SJCRH30 (cell line): ENCODE measurements at regions not wholly inside any gene's neighbourhood (a gene's known extent, or its start where the extent isn't known, plus 50 kb on each side); places are given as distances from the start of the nearest gene placed in this dataset.

ENCODE experiments used
- DNase-seq, 2 experiments: peaks; one replicate each; pipeline ENCODE4 v3.0.0-alpha.2; 2015 to 2020
- H3K27ac ChIP-seq: fragments of 250-450 bp; sonication (Bioruptor Pico); 2 replicates; pipeline ENCODE4 v1.5.1; 2020; ENCODE audit warnings: mild to moderate bottlenecking, moderate library complexity
- H3K27me3 ChIP-seq: fragments of 250-450 bp; sonication (Bioruptor Pico); 2 replicates; pipeline ENCODE4 v1.5.1; 2020; ENCODE audit warnings: mild to moderate bottlenecking, moderate library complexity
- H3K36me3 ChIP-seq: fragments of 250-450 bp; sonication (Bioruptor Pico); 2 replicates; pipeline ENCODE4 v1.5.1; 2020; ENCODE audit warnings: mild to moderate bottlenecking, moderate library complexity
- H3K4me1 ChIP-seq: fragments of 250-450 bp; sonication (Bioruptor Pico); 2 replicates; pipeline ENCODE4 v1.5.1; 2020; ENCODE audit warnings: mild to moderate bottlenecking, moderate library complexity
- H3K4me3 ChIP-seq: fragments of 250-450 bp; sonication (Bioruptor Pico); 2 replicates; pipeline ENCODE4 v1.5.1; 2020; ENCODE audit warnings: mild to moderate bottlenecking, moderate library complexity
- H3K9me3 ChIP-seq: fragments of 250-450 bp; sonication (Bioruptor Pico); replicated peaks from 2 replicates; pipeline ENCODE4 v1.5.1; 2020; ENCODE audit warnings: mild to moderate bottlenecking, moderate library complexity

DNA sequence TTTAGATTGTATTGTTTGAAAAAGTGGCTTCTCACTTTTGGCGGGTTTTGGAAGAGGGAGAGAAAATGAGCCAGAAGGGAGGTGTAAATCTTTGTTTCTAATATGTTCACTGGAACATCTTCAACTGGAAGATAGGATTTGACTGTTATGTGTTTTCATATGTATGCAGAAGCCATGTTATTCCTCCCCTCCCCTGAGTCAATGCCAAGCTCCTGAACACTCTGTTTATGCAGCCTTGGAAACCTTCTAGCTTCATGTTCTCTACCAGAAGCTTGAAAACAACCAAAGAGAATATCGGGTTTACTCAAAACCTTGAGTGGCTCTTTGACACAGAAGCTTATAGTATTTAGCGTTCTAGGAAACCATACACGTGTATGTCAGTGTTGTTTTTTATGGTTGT is 279.1 kb downstream of the PRL start:
- Histone ChIP-seq H3K27me3 (no peaks in the 10 kb centered on the region), H3K36me3 (no peaks in the 10 kb centered on the region), H3K9me3 (no peaks in the 10 kb centered on the region), H3K4me1 (peaks cover 10% of the 10 kb centered on the region), H3K4me3 (no peak overlapping the region), H3K27ac (peak overlapping the region; percentile 46)
- DNase-seq = no peak

DNA sequence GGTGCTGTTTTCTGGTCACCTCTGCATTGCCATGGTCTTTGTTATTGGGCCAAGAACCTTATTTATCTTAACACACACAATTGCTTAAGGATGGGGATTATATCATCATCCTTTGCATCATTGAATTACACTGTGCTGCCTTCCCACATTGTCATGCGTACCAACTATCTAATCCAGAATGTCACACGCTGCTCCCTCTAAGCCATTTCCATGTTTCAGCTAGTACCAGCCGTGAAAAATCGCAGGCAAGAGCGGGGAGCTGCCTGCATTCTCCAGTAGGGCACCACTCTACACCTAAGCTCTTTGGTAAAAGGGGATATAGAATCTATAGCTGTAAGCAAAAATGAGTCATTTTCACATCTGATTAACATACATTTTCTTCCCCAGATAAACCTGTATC is 277.0 kb downstream of the PRL start:
- Histone ChIP-seq H3K27ac (no peak overlapping the region), H3K27me3 (no peaks in the 10 kb centered on the region), H3K9me3 (no peaks in the 10 kb centered on the region), H3K4me1 (peaks cover 13% of the 10 kb centered on the region), H3K4me3 (no peak overlapping the region), H3K36me3 (no peaks in the 10 kb centered on the region)
- no peak for DNase-seq

- DNase-seq = no peak
- no peaks in the 10 kb centered on the region for H3K36me3 ChIP-seq
- H3K9me3 ChIP-seq = no peaks in the 10 kb centered on the region
- H3K27ac ChIP-seq = no peak overlapping the region
- H3K27me3 ChIP-seq = no peaks in the 10 kb centered on the region
- no peak overlapping the region for H3K4me3 ChIP-seq
- H3K4me1 ChIP-seq = peaks cover 18% of the 10 kb centered on the region
Measured at GRCh38 chr6:22020299-22021003, 276.4 kb downstream of the PRL start.

DNA sequence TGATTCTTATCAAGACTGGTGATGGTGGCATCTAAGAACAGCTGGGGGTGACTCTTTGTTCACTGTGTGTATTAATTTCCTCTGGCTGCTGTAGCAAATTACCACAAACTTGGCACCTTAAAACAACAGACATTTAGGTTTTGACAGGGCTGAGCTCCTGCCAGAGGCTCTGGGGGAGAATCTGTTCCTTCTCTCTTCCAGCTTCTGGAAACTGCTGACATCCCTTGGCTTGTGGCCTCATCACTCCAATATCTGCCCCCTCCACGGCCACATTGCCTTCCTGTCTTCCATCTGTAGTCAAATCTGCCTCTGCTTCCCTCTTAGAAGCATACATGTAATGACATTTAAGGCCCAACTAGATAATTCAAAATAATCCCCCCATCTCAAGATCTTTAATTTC is 274.9 kb downstream of the PRL start:
- no peak overlapping the region for H3K4me3 ChIP-seq
- DNase-seq = no peak
- peaks cover 25% of the 10 kb centered on the region for H3K4me1 ChIP-seq
- no peaks in the 10 kb centered on the region for H3K27me3 ChIP-seq
- H3K27ac ChIP-seq = no peak overlapping the region
- no peaks in the 10 kb centered on the region for H3K36me3 ChIP-seq
- H3K9me3 ChIP-seq = no peaks in the 10 kb centered on the region

GRCh38 chr6:22023937-22024336 is 272.9 kb downstream of the PRL start:
- no peak overlapping the region for H3K27ac ChIP-seq
- H3K4me3 ChIP-seq = no peak overlapping the region
- no peaks in the 10 kb centered on the region for H3K36me3 ChIP-seq
- DNase-seq = no peak
- no peaks in the 10 kb centered on the region for H3K27me3 ChIP-seq
- H3K9me3 ChIP-seq = no peaks in the 10 kb centered on the region
- peaks cover 19% of the 10 kb centered on the region; the same call in 1 of the 2 replicates for H3K4me1 ChIP-seq

DNA sequence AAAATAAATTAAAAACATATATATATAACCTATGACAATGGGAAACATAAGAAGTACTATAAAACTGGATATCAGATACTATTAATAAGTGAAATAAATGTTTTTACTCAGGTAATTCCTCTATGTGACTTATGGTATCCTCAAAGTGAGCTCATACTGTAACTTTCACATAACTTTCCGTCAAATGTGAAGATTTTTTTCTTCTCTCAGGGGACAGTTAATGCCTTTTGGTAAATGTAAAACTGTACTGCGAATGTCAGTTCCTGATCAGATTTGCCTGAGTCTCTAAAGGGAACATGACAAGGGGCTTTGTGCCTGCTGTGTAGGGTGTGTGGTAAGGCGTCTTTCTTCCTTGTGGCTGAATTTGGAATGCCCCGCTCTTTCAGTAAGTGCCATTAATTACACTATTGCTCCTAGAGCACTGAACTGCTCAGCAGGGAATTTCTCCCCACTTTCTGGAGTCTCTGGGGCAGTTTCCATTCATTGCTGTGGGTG is 271.8 kb downstream of the PRL start:
- no peak for DNase-seq
- no peaks in the 10 kb centered on the region for H3K9me3 ChIP-seq
- peak overlapping the region; percentile 85 for H3K27ac ChIP-seq
- no peaks in the 10 kb centered on the region for H3K36me3 ChIP-seq
- H3K27me3 ChIP-seq = no peaks in the 10 kb centered on the region
- H3K4me3 ChIP-seq = peak overlapping the region; percentile 20
- peaks cover 23% of the 10 kb centered on the region; the same call in 1 of the 2 replicates for H3K4me1 ChIP-seq

DNA sequence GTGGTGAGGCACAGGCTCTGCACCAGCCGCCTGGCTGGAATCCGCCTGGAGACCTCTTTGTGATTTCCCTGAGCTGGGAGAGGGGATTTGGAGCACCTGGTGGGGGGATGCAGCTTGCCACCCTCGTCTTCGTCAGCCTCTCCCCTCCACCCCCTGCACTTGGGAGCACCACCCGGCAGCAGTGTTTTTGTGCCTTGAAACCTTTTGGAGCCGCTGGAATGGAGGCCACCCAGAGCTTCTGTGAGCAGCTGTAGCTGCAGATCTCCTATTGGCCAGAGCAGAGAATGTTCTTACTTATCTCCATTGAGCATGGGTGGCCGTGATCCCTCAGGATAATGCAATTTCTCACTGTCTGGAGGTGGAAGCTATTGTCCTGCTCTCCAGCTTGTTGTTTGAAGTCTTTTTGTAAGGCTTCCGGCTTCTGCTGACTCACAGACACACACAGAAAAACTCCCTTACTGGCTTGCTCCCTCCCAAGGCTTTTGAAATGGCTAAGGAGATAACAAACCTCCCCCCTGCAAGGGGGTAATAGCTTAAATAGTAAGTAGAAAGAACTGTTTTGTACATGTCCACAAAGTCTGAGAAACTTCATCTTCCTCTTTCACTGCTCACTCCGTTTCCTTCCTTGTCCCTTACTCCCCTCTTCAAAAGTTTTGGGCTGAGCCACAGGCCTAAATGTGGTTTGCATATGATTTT is 271.2 kb downstream of the PRL start:
- DNase-seq = peak; percentile 91 to 92
- Histone ChIP-seq H3K27ac (peak overlapping the region; percentile 85), H3K27me3 (no peaks in the 10 kb centered on the region), H3K36me3 (no peaks in the 10 kb centered on the region), H3K9me3 (no peaks in the 10 kb centered on the region), H3K4me1 (peaks cover 23% of the 10 kb centered on the region; the same call in 1 of the 2 replicates), H3K4me3 (peak overlapping the region; percentile 20)

- Histone ChIP-seq H3K36me3 (no peaks in the 10 kb centered on the region), H3K27me3 (no peaks in the 10 kb centered on the region), H3K27ac (peak overlapping the region; percentile 85), H3K4me3 (peak overlapping the region; percentile 20), H3K4me1 (peaks cover 23% of the 10 kb centered on the region; the same call in 1 of the 2 replicates), H3K9me3 (no peaks in the 10 kb centered on the region)
- DNase-seq = no peak
Measured at GRCh38 chr6:22026164-22026678, 270.6 kb downstream of the PRL start.

GRCh38 chr6:22027040-22027725 is 269.7 kb downstream of the PRL start:
- H3K9me3 ChIP-seq = no peaks in the 10 kb centered on the region
- H3K27ac ChIP-seq = peak overlapping the region; percentile 85
- no peaks in the 10 kb centered on the region for H3K36me3 ChIP-seq
- H3K4me1 ChIP-seq = peaks cover 23% of the 10 kb centered on the region; the same call in 1 of the 2 replicates
- H3K27me3 ChIP-seq = no peaks in the 10 kb centered on the region
- peak; percentile 11 to 32 for DNase-seq
- H3K4me3 ChIP-seq = no peak overlapping the region

DNA sequence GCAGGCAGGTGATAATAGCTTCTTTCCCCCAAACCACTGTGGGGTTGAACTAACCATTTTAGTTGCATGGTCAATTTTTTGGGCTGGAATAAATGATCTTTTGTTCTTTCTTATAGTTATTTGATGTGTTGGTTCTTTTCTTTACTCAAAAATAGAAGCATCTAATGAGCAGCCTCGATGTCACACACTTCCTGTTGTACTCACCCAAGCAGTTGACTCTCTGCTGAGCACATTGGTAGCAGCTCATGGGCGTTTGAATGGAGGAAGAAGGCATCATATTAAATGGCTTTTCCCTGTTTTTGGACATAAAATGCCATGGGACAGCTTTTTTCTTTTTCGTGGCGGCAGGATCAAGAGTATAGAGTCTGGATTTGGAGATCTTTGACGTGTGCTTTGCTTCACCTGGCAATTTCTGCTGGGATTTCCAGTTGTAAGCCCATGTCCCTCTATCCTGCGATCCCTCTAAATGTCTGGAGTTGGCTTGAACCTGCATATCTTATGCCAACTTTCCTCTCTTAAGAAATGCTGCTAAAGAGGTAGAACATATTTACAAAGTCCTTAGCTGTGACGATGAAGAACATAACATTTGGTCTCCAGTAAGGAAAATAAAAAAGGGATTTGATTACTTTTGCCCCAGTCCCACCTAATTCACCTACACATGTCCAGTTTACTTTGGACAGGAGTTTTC is 268.3 kb downstream of the PRL start:
- peaks cover 23% of the 10 kb centered on the region; the same call in 1 of the 2 replicates for H3K4me1 ChIP-seq
- DNase-seq = no peak
- no peak overlapping the region for H3K27ac ChIP-seq

DNA sequence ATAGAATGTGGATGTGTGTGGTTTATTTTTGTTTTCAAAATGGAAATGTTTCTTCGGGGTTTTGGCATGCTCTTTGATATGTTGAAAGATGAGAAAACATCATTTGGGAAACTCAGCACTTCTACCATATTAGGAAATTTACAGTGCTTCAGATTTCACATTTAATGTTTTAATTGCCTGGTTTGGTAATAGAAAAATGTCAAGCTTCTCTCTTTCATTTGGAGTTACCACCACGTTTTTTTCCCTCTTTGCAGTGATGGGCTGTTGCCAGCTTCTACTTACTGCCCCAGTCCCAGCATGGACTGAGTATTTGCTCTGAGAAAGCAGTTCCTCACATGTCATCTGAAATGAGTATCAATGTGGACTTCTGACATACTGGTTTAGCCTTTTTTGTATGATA is 267.7 kb downstream of the PRL start:
- H3K9me3 ChIP-seq = no peaks in the 10 kb centered on the region
- no peak for DNase-seq
- no peak overlapping the region for H3K27ac ChIP-seq
- peaks cover 23% of the 10 kb centered on the region; the same call in 1 of the 2 replicates for H3K4me1 ChIP-seq
- H3K4me3 ChIP-seq = no peak overlapping the region
- no peaks in the 10 kb centered on the region for H3K36me3 ChIP-seq
- H3K27me3 ChIP-seq = no peaks in the 10 kb centered on the region

More for the DNA sequence above, 268.3 kb downstream of the PRL start:
- Histone ChIP-seq H3K4me3 (no peak overlapping the region), H3K36me3 (no peaks in the 10 kb centered on the region), H3K27me3 (no peaks in the 10 kb centered on the region), H3K9me3 (no peaks in the 10 kb centered on the region)

- Histone ChIP-seq H3K27me3 (no peaks in the 10 kb centered on the region), H3K4me3 (no peak overlapping the region), H3K9me3 (no peaks in the 10 kb centered on the region), H3K4me1 (peaks cover 15% of the 10 kb centered on the region; the same call in 1 of the 2 replicates), H3K36me3 (no peaks in the 10 kb centered on the region), H3K27ac (no peak overlapping the region)
- no peak for DNase-seq
Measured at GRCh38 chr6:22030730-22031619, 265.9 kb downstream of the PRL start.

- H3K9me3 ChIP-seq = 0 out of 2 replicates have a peak, but pooled peaks cover 4% of the 10 kb centered on the region
- no peak overlapping the region for H3K4me3 ChIP-seq
- no peaks in the 10 kb centered on the region for H3K27me3 ChIP-seq
- DNase-seq = no peak
- no peaks in the 10 kb centered on the region for H3K36me3 ChIP-seq
- H3K4me1 ChIP-seq = no peaks in the 10 kb centered on the region
- no peak overlapping the region for H3K27ac ChIP-seq
Measured at GRCh38 chr6:22035690-22036089, 261.1 kb downstream of the PRL start.
